SK-N-SH treated with all-trans-retinoic acid at 6 μM for 48 hours (cell line): ENCODE measurements at regions not wholly inside any gene's neighbourhood (a gene's known extent, or its start where the extent isn't known, plus 50 kb on each side); places are given as distances from the start of the nearest gene placed in this dataset.

Source experiments
- ATAC-seq: fragments of 200-7000 bp; cut with Tn5 transposase; 3 replicates; pipeline ENCODE4 v1.9.1; 2020; ENCODE audit warnings: mild to moderate bottlenecking, moderate library complexity
- BACH2 ChIP-seq: fragments of 250-450 bp; sonication (Bioruptor Pico); IDR thresholded peaks from 2 replicates; pipeline ENCODE4 v1.9.0; 2021; ENCODE audit warnings: mild to moderate bottlenecking, borderline replicate concordance
- CREB5 ChIP-seq: fragments of 250-450 bp; sonication (Bioruptor Pico); IDR thresholded peaks from 2 replicates; pipeline ENCODE4 v1.5.1; 2020; ENCODE audit warnings: low read depth, mild to moderate bottlenecking, moderate library complexity
- CSDC2 ChIP-seq: fragments of 250-450 bp; sonication (Bioruptor Pico); IDR thresholded peaks from 2 replicates; pipeline ENCODE4 v1.5.0; 2020; ENCODE audit warnings: mild to moderate bottlenecking, moderate library complexity
- CSRNP3 ChIP-seq: fragments of 250-450 bp; sonication (Bioruptor Pico); IDR thresholded peaks from 2 replicates; pipeline ENCODE4 v1.5.1; 2021; ENCODE audit warnings: mild to moderate bottlenecking, moderate library complexity
- ESRRG ChIP-seq: fragments of 250-450 bp; sonication (Bioruptor Pico); IDR thresholded peaks from 2 replicates; pipeline ENCODE4 v1.6.1; 2021; ENCODE audit warnings: mild to moderate bottlenecking
- GLIS3 ChIP-seq: fragments of 250-450 bp; sonication (Bioruptor Pico); IDR thresholded peaks from 2 replicates; pipeline ENCODE4 v1.5.0; 2020; ENCODE audit warnings: mild to moderate bottlenecking, moderate library complexity
- ISL1 ChIP-seq: fragments of 250-450 bp; sonication (Bioruptor Pico); IDR thresholded peaks from 2 replicates; pipeline ENCODE4 v2.1.2; 2022; ENCODE audit warnings: mild to moderate bottlenecking, moderate library complexity
- OSR1 ChIP-seq: fragments of 250-450 bp; sonication (Bioruptor Pico); IDR thresholded peaks from 2 replicates; pipeline ENCODE4 v1.8.0; 2022; ENCODE audit warnings: moderate library complexity, mild to moderate bottlenecking, inconsistent platforms
- PATZ1 ChIP-seq: fragments of 250-450 bp; sonication (Bioruptor Pico); IDR thresholded peaks from 2 replicates; pipeline ENCODE4 v1.8.0; 2020; ENCODE audit warnings: mild to moderate bottlenecking, moderate library complexity, borderline replicate concordance
- POU6F1 ChIP-seq: fragments of 250-450 bp; sonication (Bioruptor Pico); IDR thresholded peaks from 2 replicates; pipeline ENCODE4 v1.8.0; 2021; ENCODE audit warnings: low read depth, mild to moderate bottlenecking, moderate library complexity, borderline replicate concordance
- PPARA ChIP-seq: fragments of 250-450 bp; sonication (Bioruptor Pico); IDR thresholded peaks from 2 replicates; pipeline ENCODE4 v1.5.0; 2020; ENCODE audit warnings: mild to moderate bottlenecking, borderline replicate concordance
- RARB ChIP-seq: fragments of 250-450 bp; sonication (Bioruptor Pico); IDR thresholded peaks from 2 replicates; pipeline ENCODE4 v1.8.0; 2021; ENCODE audit warnings: mild to moderate bottlenecking, moderate library complexity
- SNAI2 ChIP-seq: fragments of 250-450 bp; sonication (Bioruptor Pico); IDR thresholded peaks from 2 replicates; pipeline ENCODE4 v1.5.0; 2020; ENCODE audit warnings: mild to moderate bottlenecking, moderate library complexity
- TCF4 ChIP-seq: fragments of 250-450 bp; sonication (Bioruptor Pico); IDR thresholded peaks from 2 replicates; pipeline ENCODE4 v1.8.0; 2021; ENCODE audit warnings: mild to moderate bottlenecking, moderate library complexity, borderline replicate concordance
- TOX ChIP-seq: fragments of 250-450 bp; sonication (Bioruptor Pico); IDR thresholded peaks from 2 replicates; pipeline ENCODE4 v1.8.0; 2021; ENCODE audit warnings: mild to moderate bottlenecking, moderate library complexity, borderline replicate concordance
- TSHZ2 ChIP-seq: fragments of 250-450 bp; sonication (Bioruptor Pico); IDR thresholded peaks from 2 replicates; pipeline ENCODE4 v1.5.0; 2020; ENCODE audit warnings: mild to moderate bottlenecking, moderate library complexity
- ZC3H10 ChIP-seq: fragments of 250-450 bp; sonication (Bioruptor Pico); IDR thresholded peaks from 2 replicates; pipeline ENCODE4 v1.5.1; 2021; ENCODE audit warnings: mild to moderate bottlenecking, moderate library complexity
- ZFP3 ChIP-seq: fragments of 250-450 bp; sonication (Bioruptor Pico); IDR thresholded peaks from 2 replicates; pipeline ENCODE4 v1.5.0; 2020; ENCODE audit warnings: mild to moderate bottlenecking, moderate library complexity
- ZFP30 ChIP-seq: fragments of 450-650 bp; formaldehyde crosslinking; IDR thresholded peaks from 2 replicates; pipeline ENCODE4 v1.5.0; 2022; ENCODE audit warnings: mild to moderate bottlenecking, moderate library complexity
- ZNF565 ChIP-seq: fragments of 450-650 bp; formaldehyde crosslinking; conservative IDR thresholded peaks from 2 replicates; pipeline ENCODE4 v1.5.0; 2020; ENCODE audit warnings: low read depth, mild to moderate bottlenecking, moderate library complexity
- ZNF70 ChIP-seq: fragments of 450-650 bp; formaldehyde crosslinking; IDR thresholded peaks from 2 replicates; pipeline ENCODE4 v1.5.0; 2020; ENCODE audit warnings: mild to moderate bottlenecking, moderate library complexity

GRCh38 chr4:79081973-79082372 is 142.7 kb upstream of the PAQR3 start:
- no peak for TF ChIP-seq ESRRG (CRISPR knock-in tag)
- TF ChIP-seq TOX (CRISPR knock-in tag) = no peak
- no peak for TF ChIP-seq ZFP30 (CRISPR knock-in tag)
- TF ChIP-seq ISL1 (CRISPR knock-in tag) = no peak
- TF ChIP-seq CSDC2 (CRISPR knock-in tag) = no peak
- no peak for TF ChIP-seq ZNF70 (CRISPR knock-in tag)
- TF ChIP-seq GLIS3 (CRISPR knock-in tag) = no peak
- TF ChIP-seq ZNF565 (CRISPR knock-in tag) = no peak
- no peak for TF ChIP-seq RARB (CRISPR knock-in tag)
- TF ChIP-seq BACH2 (CRISPR knock-in tag) = no peak
- no peak for TF ChIP-seq ZFP3 (CRISPR knock-in tag)
- no peak for TF ChIP-seq CSRNP3 (CRISPR knock-in tag)
- no peak for TF ChIP-seq OSR1
- no peak for TF ChIP-seq ZC3H10 (CRISPR knock-in tag)
- TF ChIP-seq PATZ1 = no peak
- no peak for TF ChIP-seq CREB5 (CRISPR knock-in tag)
- TF ChIP-seq SNAI2 (CRISPR knock-in tag) = no peak
- no peak for ATAC-seq

- TF ChIP-seq ZNF70 (CRISPR knock-in tag) (no peak), ZFP30 (CRISPR knock-in tag) (no peak), TSHZ2 (no peak), TCF4 (CRISPR knock-in tag) (no peak)
These were observed 139.1 kb upstream of the PAQR3 start for GRCh38 chr4:79078339-79078738.

GRCh38 chr4:79074040-79074439 is 134.8 kb upstream of the PAQR3 start:
- TF ChIP-seq ZNF565 (CRISPR knock-in tag) = no peak
- no peak for TF ChIP-seq BACH2 (CRISPR knock-in tag)
- no peak for TF ChIP-seq SNAI2 (CRISPR knock-in tag)
- TF ChIP-seq PPARA (CRISPR knock-in tag) = no peak
- TF ChIP-seq ZFP3 (CRISPR knock-in tag) = no peak
- no peak for ATAC-seq

More at GRCh38 chr4:79078339-79078738, 139.1 kb upstream of the PAQR3 start:
- ATAC-seq = no peak

GRCh38 chr4:79073471-79073870 is 134.2 kb upstream of the PAQR3 start:
- TF ChIP-seq POU6F1 (CRISPR knock-in tag) = no peak
- no peak for TF ChIP-seq TCF4 (CRISPR knock-in tag)
- TF ChIP-seq CSDC2 (CRISPR knock-in tag) = no peak
- no peak for TF ChIP-seq ZNF565 (CRISPR knock-in tag)
- no peak for TF ChIP-seq ZFP3 (CRISPR knock-in tag)
- no peak for ATAC-seq
